A549 (cell line): ENCODE measurements at regions not wholly inside any gene's neighbourhood (a gene's known extent, or its start where the extent isn't known, plus 50 kb on each side); places are given as distances from the start of the nearest gene placed in this dataset.

ENCODE experiments used
- CEBPB ChIP-seq, 2 experiments: fragments of >200 bp in 1 of 2; sonication (Bioruptor Twin) in 1 of 2; formaldehyde crosslinking in 1 of 2; IDR thresholded peaks; 2 replicates each; pipeline ENCODE4 v1.6.1; 2012 to 2016
- CHD4 ChIP-seq: fragments of 200-600 bp; sonication (generic); IDR thresholded peaks from 2 replicates; pipeline ENCODE4 v1.6.1; 2016; ENCODE audit warnings: antibody characterized with exemption, mild to moderate bottlenecking, borderline replicate concordance
- EP300 ChIP-seq, 2 experiments: fragments of >200 bp; sonication (Bioruptor Twin); formaldehyde crosslinking; IDR thresholded peaks; 2 replicates in 1 of 2; 3 replicates in 1 of 2; pipeline ENCODE4 v1.6.1; 2016 to 2017
- JUNB ChIP-seq: fragments of >200 bp; sonication (Bioruptor Twin); formaldehyde crosslinking; IDR thresholded peaks from 2 replicates; pipeline ENCODE4 v1.6.1; 2016
- KDM1A ChIP-seq: fragments of 200-600 bp; sonication (generic); IDR thresholded peaks from 2 replicates; pipeline ENCODE4 v1.6.1; 2016; ENCODE audit warnings: low read depth, mild to moderate bottlenecking
- MYC ChIP-seq: IDR thresholded peaks from 2 replicates; pipeline ENCODE4 v1.6.1; 2012; ENCODE audit warnings: mild to moderate bottlenecking, inconsistent platforms, low read length, improper control_type of control experiment, borderline replicate concordance
- NPAS2 ChIP-seq: fragments of 250-450 bp; sonication (Bioruptor Pico); IDR thresholded peaks from 2 replicates; pipeline ENCODE4 v1.8.0; 2022; ENCODE audit warnings: mild to moderate bottlenecking, moderate library complexity, borderline replicate concordance
- POLR2A ChIP-seq: IDR thresholded peaks from 2 replicates; pipeline ENCODE4 v1.6.1; 2012; ENCODE audit warnings: mild to moderate bottlenecking, low read length
- TF ChIP-seq, protein P1 (sequence below): fragments of >200 bp; sonication (Bioruptor Twin); formaldehyde crosslinking; IDR thresholded peaks from 3 replicates; pipeline ENCODE4 v1.5.1; 2016
- TF ChIP-seq, protein P2 (sequence below): fragments of 450-650 bp; IDR thresholded peaks from 2 replicates; pipeline ENCODE4 v1.6.1; 2014; ENCODE audit warnings: antibody characterized with exemption

DNA sequence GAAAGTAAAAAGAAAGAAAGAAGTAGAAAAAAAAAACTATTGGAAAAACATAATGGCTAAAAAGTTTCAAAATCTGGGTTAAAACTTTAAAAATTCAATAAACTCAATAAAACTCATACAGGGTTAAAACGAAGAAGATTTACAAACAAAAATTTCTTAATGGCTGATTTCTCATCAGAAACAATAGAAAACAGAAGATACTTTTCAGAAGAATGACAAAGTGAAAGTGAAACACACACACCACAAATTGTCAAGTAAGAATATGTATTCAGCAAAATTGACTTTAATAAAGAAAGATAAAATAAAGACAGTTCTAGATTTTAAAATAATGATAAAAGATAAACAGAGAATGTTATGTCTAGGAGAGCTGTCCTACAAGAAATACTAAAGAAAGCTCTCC, 618.9 kb upstream of the GJE1 start:
- TF ChIP-seq, protein P1, sequence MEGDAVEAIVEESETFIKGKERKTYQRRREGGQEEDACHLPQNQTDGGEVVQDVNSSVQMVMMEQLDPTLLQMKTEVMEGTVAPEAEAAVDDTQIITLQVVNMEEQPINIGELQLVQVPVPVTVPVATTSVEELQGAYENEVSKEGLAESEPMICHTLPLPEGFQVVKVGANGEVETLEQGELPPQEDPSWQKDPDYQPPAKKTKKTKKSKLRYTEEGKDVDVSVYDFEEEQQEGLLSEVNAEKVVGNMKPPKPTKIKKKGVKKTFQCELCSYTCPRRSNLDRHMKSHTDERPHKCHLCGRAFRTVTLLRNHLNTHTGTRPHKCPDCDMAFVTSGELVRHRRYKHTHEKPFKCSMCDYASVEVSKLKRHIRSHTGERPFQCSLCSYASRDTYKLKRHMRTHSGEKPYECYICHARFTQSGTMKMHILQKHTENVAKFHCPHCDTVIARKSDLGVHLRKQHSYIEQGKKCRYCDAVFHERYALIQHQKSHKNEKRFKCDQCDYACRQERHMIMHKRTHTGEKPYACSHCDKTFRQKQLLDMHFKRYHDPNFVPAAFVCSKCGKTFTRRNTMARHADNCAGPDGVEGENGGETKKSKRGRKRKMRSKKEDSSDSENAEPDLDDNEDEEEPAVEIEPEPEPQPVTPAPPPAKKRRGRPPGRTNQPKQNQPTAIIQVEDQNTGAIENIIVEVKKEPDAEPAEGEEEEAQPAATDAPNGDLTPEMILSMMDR: no peak
- no peak for TF ChIP-seq CEBPB (IDR thresholded peaks at IDR 0.05)
- no peak for TF ChIP-seq POLR2A
- TF ChIP-seq MYC: no peak
- TF ChIP-seq KDM1A: no peak
- TF ChIP-seq NPAS2 (CRISPR knock-in tag): no peak
- TF ChIP-seq EP300 (IDR thresholded peaks at IDR 0.05): no peak
- TF ChIP-seq JUNB: no peak
- TF ChIP-seq, protein P2, sequence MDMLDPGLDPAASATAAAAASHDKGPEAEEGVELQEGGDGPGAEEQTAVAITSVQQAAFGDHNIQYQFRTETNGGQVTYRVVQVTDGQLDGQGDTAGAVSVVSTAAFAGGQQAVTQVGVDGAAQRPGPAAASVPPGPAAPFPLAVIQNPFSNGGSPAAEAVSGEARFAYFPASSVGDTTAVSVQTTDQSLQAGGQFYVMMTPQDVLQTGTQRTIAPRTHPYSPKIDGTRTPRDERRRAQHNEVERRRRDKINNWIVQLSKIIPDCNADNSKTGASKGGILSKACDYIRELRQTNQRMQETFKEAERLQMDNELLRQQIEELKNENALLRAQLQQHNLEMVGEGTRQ: no peak
- TF ChIP-seq CHD4: no peak
